ENCODE measurements at regions not wholly inside any gene's neighbourhood (a gene's known extent, or its start where the extent isn't known, plus 50 kb on each side); places are given as distances from the start of the nearest gene placed in this dataset.

GRCh38 chr22:25403811-25404471 is 160.5 kb upstream of the GRK3 start (continued):
- no peak for TF ChIP-seq ZNF462 (CRISPR knock-in tag; IDR thresholded peaks at IDR 0.05)
- no peak for TF ChIP-seq ZNF331 (CRISPR knock-in tag; IDR thresholded peaks at IDR 0.05; ENCODE audit: low read depth)
- no peak for TF ChIP-seq EZH2 (IDR thresholded peaks at IDR 0.05; ENCODE audit: low read depth, unreplicated experiment)
- no peak for TF ChIP-seq ZNF114 (CRISPR knock-in tag; IDR thresholded peaks at IDR 0.05)

GRCh38 chr22:25404556-25404927 is 159.9 kb upstream of the GRK3 start:
- ATAC-seq (no peak; the same call in 2 of the 3 replicates), DNase-seq (ENCODE audit: low spot score) (peak; percentile 73)
- Histone ChIP-seq H4K20me1 (replicated peaks; ENCODE audit: insufficient read depth) (peaks cover 18% of the 10 kb centered on the region), H3K27me3 (ENCODE audit: insufficient read depth) (peaks cover 16% of the 10 kb centered on the region), H3K27ac (ENCODE audit: low read depth) (no peak overlapping the region), H3K9me2 (ENCODE audit: insufficient read depth) (no peaks in the 10 kb centered on the region), H3F3A (replicated peaks; ENCODE audit: low read depth) (peaks cover 29% of the 10 kb centered on the region), H3K4me1 (ENCODE audit: insufficient read depth) (peaks cover 46% of the 10 kb centered on the region), H3K79me2 (replicated peaks; ENCODE audit: insufficient read depth) (peaks cover 47% of the 10 kb centered on the region), H2AFZ (no peak overlapping the region), H3K36me3 (ENCODE audit: insufficient read depth) (no peaks in the 10 kb centered on the region), H3K4me2 (peak overlapping the region; percentile 83), H3K4me3 (peak overlapping the region; percentile 68)
- Mint-ChIP-seq H3K27me3 (ENCODE audit: insufficient read depth, low read depth, poor library complexity) (peaks cover 27% of the 10 kb centered on the region), H3K27ac (no peak overlapping the region), H3K4me1 (peaks cover 46% of the 10 kb centered on the region), H3K4me3 (peak overlapping the region; percentile 80), H3K9me3 (no peaks in the 10 kb centered on the region; the same call in 2 of the 3 replicates), H3K36me3 (ENCODE audit: low read depth) (no peaks in the 10 kb centered on the region; the same call in 2 of the 3 replicates)
- TF ChIP-seq CTCF (conservative IDR thresholded peaks at IDR 0.05; ENCODE audit: low read depth in 2 of 2) (no peak), JUNB (IDR thresholded peaks at IDR 0.05; ENCODE audit: unreplicated experiment) (no peak), CREB1 (CRISPR knock-in tag; IDR thresholded peaks at IDR 0.05; ENCODE audit: low read depth) (no peak), EZH2 (IDR thresholded peaks at IDR 0.05; ENCODE audit: low read depth, unreplicated experiment) (no peak), REST (IDR thresholded peaks at IDR 0.05; ENCODE audit: unreplicated experiment) (no peak), ZNF331 (CRISPR knock-in tag; IDR thresholded peaks at IDR 0.05; ENCODE audit: low read depth) (no peak), STAT1 (IDR thresholded peaks at IDR 0.05; ENCODE audit: unreplicated experiment) (no peak), ZNF114 (CRISPR knock-in tag; IDR thresholded peaks at IDR 0.05) (no peak), ETS1 (IDR thresholded peaks at IDR 0.05) (no peak), NANOG (IDR thresholded peaks at IDR 0.05; ENCODE audit: borderline replicate concordance) (no peak), POLR2AphosphoS5 (IDR thresholded peaks at IDR 0.05; ENCODE audit: low read depth) (no peak)

Data from GM23338 (cell line).